Mucosa of descending colon (tissue), 3 donors: ENCODE measurements at regions not wholly inside any gene's neighbourhood (a gene's known extent, or its start where the extent isn't known, plus 50 kb on each side); places are given as distances from the start of the nearest gene placed in this dataset.

Experiments used
- ATAC-seq: fragments of 200-7000 bp; cut with Tn5 transposase; one replicate; pipeline ENCODE4 v1.9.1; 2020; ENCODE audit warnings: mild to moderate bottlenecking, moderate library complexity
- DNase-seq, 3 donors: peaks; one replicate each; pipeline ENCODE4 v3.0.0-alpha.2; 2020
- H3K36me3 ChIP-seq: fragments of 200-600 bp; one replicate; pipeline ENCODE4 v1.8.0; 2021; ENCODE audit warnings: low read depth, mild to moderate bottlenecking
- H3K4me1 ChIP-seq: fragments of 200-600 bp; one replicate; pipeline ENCODE4 v1.8.0; 2021; ENCODE audit warnings: low read depth, mild to moderate bottlenecking
- H3K4me3 ChIP-seq: fragments of 200-600 bp; one replicate; pipeline ENCODE4 v1.8.0; 2021; ENCODE audit warnings: mild to moderate bottlenecking
- H3K9me3 ChIP-seq: fragments of 200-600 bp; one replicate; pipeline ENCODE4 v1.8.0; 2021; ENCODE audit warnings: mild to moderate bottlenecking
- intact Hi-C, 2 donors: fragments of 100-400 bp; cut with DNase I in 1 of 2; cut with micrococcal nuclease in 1 of 2; formaldehyde crosslinking; loops; one replicate each; pipeline versions ENCODE4 v1.11.0 to v1.11.1; 2022; cut with DNase I, micrococcal nuclease
- TF ChIP-seq, protein P1 (sequence below): fragments of 200-600 bp; IDR thresholded peaks from one replicate; pipeline ENCODE4 v1.8.0; 2022; ENCODE audit warnings: antibody characterized with exemption, mild to moderate bottlenecking
- donor health status: DM: no; HTN: no; CAD: no; lungs with moderate emphysema.
- donor health status: DM: no; HTN: no; CAD: no.
- donor health status: DM: no; HTN: yes; CAD: no.

DNA sequence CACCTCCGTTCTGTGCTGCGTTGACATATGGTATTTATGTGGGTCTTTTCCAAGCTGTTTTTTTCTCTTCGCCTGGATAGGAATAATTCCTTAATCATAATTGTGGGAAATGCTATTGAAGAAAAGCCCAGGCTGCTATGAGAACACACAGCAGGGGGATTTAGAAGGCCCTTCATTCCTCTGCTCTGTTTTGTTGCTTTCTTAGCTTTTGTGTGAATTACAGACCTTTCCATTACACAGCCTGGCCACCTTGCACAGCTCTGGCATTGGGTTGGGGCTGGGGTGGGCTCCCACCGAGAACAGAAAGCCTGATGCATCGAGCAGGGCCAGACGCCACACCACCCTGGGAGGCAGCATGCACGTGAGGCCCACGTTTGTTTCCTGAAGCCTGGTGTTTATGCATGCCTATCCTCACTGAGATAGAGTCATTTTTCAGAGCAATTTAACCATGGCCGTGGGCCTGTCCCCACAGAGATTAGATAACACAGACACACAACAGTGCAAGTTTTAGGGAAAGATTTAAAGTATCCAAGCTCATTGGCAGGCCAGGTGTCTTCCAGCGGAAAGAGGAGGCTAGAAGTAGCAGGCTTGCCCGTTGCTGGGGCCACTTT lies 287.6 kb upstream of the PWP1 start:
- Histone ChIP-seq H3K4me1 (no peaks in the 10 kb centered on the region), H3K36me3 (no peaks in the 10 kb centered on the region), H3K9me3 (no peaks in the 10 kb centered on the region), H3K4me3 (no peak overlapping the region)
- intact Hi-C loops: no loop called here
- TF ChIP-seq, protein P1, sequence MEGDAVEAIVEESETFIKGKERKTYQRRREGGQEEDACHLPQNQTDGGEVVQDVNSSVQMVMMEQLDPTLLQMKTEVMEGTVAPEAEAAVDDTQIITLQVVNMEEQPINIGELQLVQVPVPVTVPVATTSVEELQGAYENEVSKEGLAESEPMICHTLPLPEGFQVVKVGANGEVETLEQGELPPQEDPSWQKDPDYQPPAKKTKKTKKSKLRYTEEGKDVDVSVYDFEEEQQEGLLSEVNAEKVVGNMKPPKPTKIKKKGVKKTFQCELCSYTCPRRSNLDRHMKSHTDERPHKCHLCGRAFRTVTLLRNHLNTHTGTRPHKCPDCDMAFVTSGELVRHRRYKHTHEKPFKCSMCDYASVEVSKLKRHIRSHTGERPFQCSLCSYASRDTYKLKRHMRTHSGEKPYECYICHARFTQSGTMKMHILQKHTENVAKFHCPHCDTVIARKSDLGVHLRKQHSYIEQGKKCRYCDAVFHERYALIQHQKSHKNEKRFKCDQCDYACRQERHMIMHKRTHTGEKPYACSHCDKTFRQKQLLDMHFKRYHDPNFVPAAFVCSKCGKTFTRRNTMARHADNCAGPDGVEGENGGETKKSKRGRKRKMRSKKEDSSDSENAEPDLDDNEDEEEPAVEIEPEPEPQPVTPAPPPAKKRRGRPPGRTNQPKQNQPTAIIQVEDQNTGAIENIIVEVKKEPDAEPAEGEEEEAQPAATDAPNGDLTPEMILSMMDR: no peak
- ATAC-seq (no peak), DNase-seq (no peak)

DNA sequence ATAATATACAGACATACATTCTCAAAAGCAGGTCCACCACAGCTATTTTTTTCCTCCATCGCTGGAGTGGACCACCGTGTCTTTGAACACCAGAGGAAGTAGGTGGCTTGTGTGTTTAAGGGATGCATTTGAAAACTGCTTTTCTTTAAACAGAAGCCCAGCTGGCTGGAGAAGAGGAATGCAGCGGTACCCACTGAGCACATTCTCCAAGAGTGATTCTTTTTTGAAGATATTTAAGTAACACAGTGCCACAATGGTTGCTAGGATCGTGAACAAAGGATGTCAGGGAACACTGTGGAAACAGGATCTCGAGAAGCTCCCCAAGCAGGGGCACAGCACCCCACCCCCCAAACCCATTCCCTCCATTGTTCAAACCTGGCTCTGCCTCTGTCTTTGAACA lies 286.6 kb upstream of the PWP1 start:
- ATAC-seq (no peak), DNase-seq (no peak)
- Histone ChIP-seq H3K4me3 (no peak overlapping the region), H3K4me1 (no peaks in the 10 kb centered on the region), H3K9me3 (no peaks in the 10 kb centered on the region), H3K36me3 (no peaks in the 10 kb centered on the region)
- TF ChIP-seq, protein P1: no peak
- intact Hi-C loops: no loop called here

DNA sequence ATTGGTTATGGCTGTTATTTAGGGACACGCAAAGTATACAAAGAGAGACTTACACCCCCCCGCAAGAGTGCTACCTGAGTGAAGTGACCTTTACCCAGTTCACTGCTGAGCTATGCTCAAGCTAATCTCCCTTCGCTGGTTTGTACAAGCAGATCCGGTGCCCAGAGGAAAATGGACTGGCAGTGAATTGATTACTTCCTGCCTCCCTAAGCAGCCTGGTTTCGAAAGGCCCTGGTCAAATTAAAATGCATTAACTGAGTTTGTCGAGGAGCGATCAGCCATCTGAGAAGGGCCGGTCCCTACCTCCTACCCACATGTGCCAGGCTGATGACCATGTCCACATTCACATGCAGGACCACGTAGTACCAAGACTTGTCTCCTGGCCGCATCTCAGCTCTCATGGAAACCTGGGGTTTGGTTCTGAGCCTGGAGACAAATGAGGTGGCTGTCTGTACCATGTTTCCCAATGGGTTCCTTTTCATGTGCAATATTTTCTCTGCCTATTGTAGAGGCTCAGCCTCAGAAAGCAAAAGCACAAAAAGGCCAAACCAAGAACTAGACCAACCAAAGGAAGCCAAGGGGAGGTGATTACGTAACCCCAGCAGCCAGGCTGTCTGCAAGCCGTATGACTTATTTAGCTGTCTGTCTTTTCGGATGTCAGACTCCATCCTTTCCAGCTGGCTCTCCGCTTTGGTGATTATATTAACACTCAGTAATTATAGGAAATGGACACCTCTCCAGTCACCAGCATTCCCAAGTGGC lies 284.7 kb upstream of the PWP1 start:
- H3K4me1 ChIP-seq: no peaks in the 10 kb centered on the region
- H3K36me3 ChIP-seq: no peaks in the 10 kb centered on the region
- intact Hi-C loops: no loop called here
- H3K4me3 ChIP-seq: no peak overlapping the region
- no peaks in the 10 kb centered on the region for H3K9me3 ChIP-seq
- DNase-seq (no peak), ATAC-seq (no peak)
- TF ChIP-seq, protein P1: no peak

DNA sequence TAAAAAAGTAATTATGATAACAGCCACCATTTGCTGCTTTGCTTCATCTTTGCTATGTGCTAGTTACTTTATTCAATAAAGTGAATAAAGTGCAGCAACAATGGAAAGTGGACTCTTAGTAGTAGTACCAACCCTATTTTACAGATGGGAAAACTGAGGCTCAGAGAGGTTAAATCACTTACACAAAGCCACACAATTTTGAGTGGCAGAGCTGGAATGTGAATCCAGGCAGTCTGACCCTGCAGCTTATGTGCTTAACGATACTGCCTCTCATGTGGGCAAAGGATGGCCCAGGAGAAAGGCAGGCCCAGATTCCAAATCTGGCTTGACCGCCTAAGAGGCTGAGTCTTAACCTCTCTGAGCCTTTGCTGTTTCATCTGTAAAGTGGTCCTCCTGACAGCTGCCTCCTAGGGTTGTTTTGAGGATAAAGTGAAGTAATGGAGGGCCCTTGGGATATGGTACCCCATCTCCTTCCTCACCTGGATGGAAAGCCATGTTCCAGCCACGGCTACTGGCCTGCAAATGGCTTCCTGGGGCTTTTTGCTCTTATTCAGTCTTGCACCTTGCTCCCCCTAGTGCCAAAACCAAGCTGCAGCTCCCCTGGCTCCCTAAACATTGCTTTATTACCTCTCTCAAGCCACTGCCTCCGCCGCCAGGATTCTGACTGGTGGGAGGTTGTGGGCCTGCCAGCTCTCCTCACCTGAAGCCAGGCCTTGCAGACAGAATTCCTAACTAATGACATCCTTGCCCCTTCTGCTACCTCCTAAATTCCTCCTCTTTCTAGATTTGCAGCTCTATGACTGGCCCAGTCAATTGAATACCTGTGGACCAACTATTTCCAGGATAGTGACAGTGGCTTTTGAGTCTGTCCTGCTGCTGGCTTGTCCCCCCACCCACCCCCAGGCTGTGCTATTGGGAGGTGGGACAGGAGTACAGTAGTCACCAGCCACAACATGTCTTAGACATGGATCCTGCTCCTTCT lies 283.3 kb upstream of the PWP1 start:
- Histone ChIP-seq H3K36me3 (no peaks in the 10 kb centered on the region), H3K9me3 (no peaks in the 10 kb centered on the region), H3K4me1 (no peaks in the 10 kb centered on the region), H3K4me3 (no peak overlapping the region)
- DNase-seq (peak in 2 of 3 donors; percentile 59 to 76), ATAC-seq (peak; percentile 75)
- intact Hi-C loops: no loop called here
- TF ChIP-seq, protein P1: peak; percentile 24

DNA sequence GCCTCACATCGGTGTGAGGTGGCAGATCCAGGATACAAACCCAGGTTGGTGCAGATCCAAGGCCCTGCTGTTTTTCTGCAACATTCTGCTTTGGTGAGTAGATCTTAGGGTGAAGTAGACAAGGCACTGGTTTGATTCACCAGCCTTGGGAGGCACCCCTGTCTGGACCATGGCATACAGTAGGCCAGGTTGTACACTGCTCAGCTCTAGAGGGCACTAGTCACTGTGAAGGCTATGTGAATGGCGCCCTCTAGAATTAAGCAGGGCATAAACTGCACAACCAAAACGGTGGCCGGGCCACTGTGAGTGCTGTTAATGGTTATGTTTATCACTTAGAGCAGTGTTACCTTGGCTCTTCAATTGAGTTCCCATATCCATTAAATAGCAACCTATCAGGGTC lies 280.6 kb upstream of the PWP1 start:
- intact Hi-C loops: no loop called here
- Histone ChIP-seq H3K4me3 (no peak overlapping the region), H3K36me3 (no peaks in the 10 kb centered on the region), H3K9me3 (no peaks in the 10 kb centered on the region), H3K4me1 (no peaks in the 10 kb centered on the region)
- TF ChIP-seq, protein P1: no peak
- DNase-seq (peak in 1 of 3 donors; percentile 32), ATAC-seq (peak; percentile 84)
